Choroid plexus epithelial cell (primary cell): ENCODE measurements at regions not wholly inside any gene's neighbourhood (a gene's known extent, or its start where the extent isn't known, plus 50 kb on each side); places are given as distances from the start of the nearest gene placed in this dataset.

Experiments
- DNase-seq: peaks from one replicate; pipeline ENCODE4 v3.0.0-alpha.2; 2010; ENCODE audit warnings: low read depth
- H3K4me3 ChIP-seq: 2 replicates; pipeline ENCODE4 v1.5.1; 2011; ENCODE audit warnings: low read depth, mild to moderate bottlenecking, control low read depth, low read length, moderate library complexity
- TF ChIP-seq, protein P1 (sequence below): conservative IDR thresholded peaks from 2 replicates; pipeline ENCODE4 v1.5.1; 2011; ENCODE audit warnings: low read depth, mild to moderate bottlenecking, control low read depth, inconsistent platforms, low read length, moderate library complexity

DNA sequence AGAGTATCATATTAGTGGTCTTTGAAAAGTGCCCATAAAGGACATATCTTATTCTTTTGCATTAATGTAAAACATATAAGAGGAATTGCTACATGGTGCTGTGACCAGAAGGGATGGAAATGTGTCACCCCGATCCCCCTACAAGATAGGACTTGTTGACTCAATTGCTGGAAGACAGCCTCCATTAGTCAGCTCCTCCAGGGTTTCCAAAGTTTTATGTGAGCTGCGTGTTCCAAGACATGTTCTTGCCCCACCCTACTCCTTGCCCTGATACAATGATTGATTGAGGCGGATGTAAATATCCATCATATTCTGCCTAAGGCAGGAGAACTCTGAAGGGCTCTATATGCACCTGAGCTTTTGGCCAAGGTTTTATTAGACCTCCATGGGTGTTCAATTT lies 541.0 kb upstream of the ZEB2 start:
- no peak overlapping the region for H3K4me3 ChIP-seq
- TF ChIP-seq, protein P1, sequence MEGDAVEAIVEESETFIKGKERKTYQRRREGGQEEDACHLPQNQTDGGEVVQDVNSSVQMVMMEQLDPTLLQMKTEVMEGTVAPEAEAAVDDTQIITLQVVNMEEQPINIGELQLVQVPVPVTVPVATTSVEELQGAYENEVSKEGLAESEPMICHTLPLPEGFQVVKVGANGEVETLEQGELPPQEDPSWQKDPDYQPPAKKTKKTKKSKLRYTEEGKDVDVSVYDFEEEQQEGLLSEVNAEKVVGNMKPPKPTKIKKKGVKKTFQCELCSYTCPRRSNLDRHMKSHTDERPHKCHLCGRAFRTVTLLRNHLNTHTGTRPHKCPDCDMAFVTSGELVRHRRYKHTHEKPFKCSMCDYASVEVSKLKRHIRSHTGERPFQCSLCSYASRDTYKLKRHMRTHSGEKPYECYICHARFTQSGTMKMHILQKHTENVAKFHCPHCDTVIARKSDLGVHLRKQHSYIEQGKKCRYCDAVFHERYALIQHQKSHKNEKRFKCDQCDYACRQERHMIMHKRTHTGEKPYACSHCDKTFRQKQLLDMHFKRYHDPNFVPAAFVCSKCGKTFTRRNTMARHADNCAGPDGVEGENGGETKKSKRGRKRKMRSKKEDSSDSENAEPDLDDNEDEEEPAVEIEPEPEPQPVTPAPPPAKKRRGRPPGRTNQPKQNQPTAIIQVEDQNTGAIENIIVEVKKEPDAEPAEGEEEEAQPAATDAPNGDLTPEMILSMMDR, result no peak
- DNase-seq, result no peak

DNA sequence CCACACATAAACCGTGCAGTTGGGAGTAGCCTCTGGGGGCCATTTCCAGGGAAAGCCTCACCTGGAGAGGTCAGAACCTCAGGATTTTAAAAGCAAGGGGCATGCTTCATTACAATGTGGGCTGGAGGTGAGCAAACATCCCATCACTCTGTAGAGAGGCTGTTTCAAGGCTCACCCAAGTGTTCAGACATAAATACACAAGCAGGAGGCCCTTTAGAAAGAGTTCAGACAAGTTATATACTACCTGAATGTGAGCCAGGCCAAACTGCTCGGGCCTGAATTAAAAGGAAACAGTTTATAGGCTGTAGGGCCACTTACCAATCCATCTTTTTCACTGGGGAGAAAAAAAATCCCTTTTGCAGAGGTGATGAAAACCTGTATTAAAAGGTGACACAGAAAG lies 540.0 kb upstream of the ZEB2 start:
- no peak for DNase-seq
- TF ChIP-seq, protein P1, result no peak
- no peak overlapping the region for H3K4me3 ChIP-seq

DNA sequence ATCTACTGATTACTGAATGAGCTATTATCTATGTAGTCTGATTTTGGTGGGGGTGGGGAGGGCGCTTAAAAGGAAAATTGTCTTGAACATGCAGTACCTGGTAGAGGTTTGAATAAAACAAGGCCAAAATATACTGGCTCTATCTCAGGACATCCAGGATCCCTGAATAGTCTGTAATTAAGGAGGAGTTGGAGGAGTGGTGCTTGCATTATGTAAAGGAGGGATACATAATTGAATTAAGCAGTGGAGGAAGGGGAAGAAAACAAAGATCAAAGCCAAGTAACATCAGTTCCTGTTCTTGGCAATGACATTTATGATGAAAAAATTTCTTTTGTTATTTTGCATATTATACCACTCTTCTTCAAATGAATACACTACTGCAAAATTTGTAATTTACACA lies 539.4 kb upstream of the ZEB2 start:
- no peak for DNase-seq
- TF ChIP-seq, protein P1, result no peak
- no peak overlapping the region for H3K4me3 ChIP-seq

DNA sequence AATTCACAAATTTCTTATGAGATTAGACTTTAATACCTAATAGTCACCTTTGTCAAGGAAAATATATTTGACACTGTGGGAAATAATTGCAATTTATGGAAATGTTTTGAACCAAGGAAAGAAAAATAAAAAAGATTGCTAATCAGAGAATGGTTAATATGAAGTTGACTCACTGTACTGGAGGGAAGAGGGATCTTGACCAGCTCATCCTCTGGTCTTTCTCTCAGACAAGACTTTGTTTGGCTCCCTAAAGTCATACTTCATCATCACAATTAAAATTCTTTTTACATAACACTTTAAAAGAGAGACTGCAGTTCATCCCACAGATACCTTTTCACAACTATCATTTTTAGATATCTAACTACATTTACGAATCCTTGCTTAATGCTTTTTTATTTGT lies 538.5 kb upstream of the ZEB2 start:
- no peak for DNase-seq
- TF ChIP-seq, protein P1, result no peak
- H3K4me3 ChIP-seq, result no peak overlapping the region

DNA sequence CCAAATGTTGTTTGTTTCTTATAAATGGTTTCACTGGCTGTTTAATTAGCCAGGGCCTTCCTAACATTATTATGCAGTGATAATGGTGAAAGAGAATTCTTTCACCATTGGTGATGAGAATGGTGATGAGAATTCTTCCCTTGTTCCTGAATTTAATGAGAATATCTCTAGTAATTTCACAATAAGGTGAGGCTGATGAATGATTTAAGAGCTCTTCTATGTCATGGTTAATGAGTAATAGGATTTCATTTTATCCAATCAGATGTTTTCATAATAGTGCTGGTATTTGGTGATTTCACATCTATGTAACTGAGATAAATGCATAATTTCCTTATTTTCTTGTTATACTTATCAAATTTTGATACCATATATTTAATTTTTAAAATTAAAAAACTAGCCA lies 535.7 kb upstream of the ZEB2 start:
- H3K4me3 ChIP-seq, result no peak overlapping the region
- TF ChIP-seq, protein P1, result no peak
- no peak for DNase-seq

DNA sequence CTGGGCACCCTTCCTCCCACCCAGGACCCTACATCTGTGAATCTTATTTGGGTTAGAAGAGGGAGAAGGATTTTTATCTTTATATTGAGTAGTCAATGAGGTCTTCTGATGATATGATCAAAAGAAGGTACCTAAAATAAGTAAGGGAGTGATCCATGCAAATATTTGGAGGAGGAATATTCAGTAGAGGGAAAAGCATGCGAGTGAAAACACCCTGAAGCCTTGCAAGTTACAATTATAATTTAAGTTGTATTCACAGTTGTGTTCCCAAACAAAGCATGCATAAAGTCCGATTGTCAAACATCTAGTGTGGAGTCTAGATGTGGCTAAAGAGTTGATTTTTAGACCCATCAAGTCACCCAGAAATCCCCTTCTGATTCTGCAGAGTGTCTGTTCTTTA lies 530.2 kb upstream of the ZEB2 start:
- H3K4me3 ChIP-seq, result no peak overlapping the region
- TF ChIP-seq, protein P1, result no peak

DNA sequence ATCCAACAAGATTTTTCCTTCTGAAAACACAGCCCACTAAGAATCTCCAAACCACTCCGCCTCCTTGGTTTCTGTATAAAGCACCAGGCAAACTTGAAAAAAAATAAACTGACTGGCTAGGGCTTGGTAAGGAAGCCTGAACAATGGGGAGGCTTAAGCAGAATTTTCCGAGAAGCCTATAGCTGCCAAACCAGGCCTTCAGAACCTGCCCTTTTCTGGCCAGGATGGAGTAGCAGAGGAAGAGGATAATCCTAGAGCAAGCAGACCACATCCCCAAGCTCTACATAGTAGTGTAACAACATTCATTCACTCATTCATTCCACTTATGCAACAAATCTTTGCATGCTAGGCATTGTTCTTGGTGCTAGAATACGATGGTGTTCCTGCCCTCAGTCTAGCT lies 529.6 kb upstream of the ZEB2 start:
- H3K4me3 ChIP-seq, result no peak overlapping the region
- no peak for DNase-seq
- TF ChIP-seq, protein P1, result no peak

More for the DNA sequence above, 530.2 kb upstream of the ZEB2 start:
- no peak for DNase-seq
